Uterus (tissue), 3 donors: ENCODE measurements at regions not wholly inside any gene's neighbourhood (a gene's known extent, or its start where the extent isn't known, plus 50 kb on each side); places are given as distances from the start of the nearest gene placed in this dataset.
"Not testable (repeated sequence)": the region's sequence is repeated elsewhere in the genome, so short reads cannot be mapped to it uniquely, and the experiment has no call there.

Source experiments
- DNase-seq, 2 donors: peaks; one replicate each; pipeline ENCODE4 v3.0.0-alpha.2; 2019 to 2020
- H3K27ac ChIP-seq, 2 donors: fragments of 200-600 bp; sonication (generic); 1 replicate in 1 of 2; 2 replicates in 1 of 2; pipeline ENCODE4 v1.5.1; 2016 to 2018
- H3K27me3 ChIP-seq, 2 donors: fragments of 200-600 bp; sonication (generic); one replicate each; pipeline ENCODE4 v1.5.1; 2018 to 2019; ENCODE audit warnings: control low read depth in 1 of 2
- H3K36me3 ChIP-seq, 2 donors: fragments of 200-600 bp; sonication (generic); one replicate each; pipeline ENCODE4 v1.5.1; 2019; ENCODE audit warnings: control low read depth in 1 of 2
- H3K4me1 ChIP-seq, 2 donors: fragments of 200-600 bp; sonication (generic); one replicate each; pipeline ENCODE4 v1.5.1; 2018 to 2019; ENCODE audit warnings: control low read depth in 1 of 2
- H3K4me3 ChIP-seq, 2 donors: fragments of 200-600 bp; sonication (generic); 1 replicate in 1 of 2; 2 replicates in 1 of 2; pipeline ENCODE4 v1.5.1; 2018 to 2019; ENCODE audit warnings: mild to moderate bottlenecking in 1 of 2
- H3K9me3 ChIP-seq, 2 donors: fragments of 200-600 bp; sonication (generic); one replicate each; pipeline ENCODE4 v1.5.1; 2019; ENCODE audit warnings: control low read depth in 1 of 2
- POLR2A ChIP-seq, 2 donors: fragments of 450-650 bp; IDR thresholded peaks; one replicate each; pipeline ENCODE4 v1.6.1; 2016; ENCODE audit warnings: antibody characterized with exemption in 2 of 2, mild to moderate bottlenecking in 1 of 2, moderate library complexity in 1 of 2
- intact Hi-C: fragments of 100-400 bp; cut with DNase I; formaldehyde crosslinking; loops from one replicate; pipeline ENCODE4 v1.15.1; 2023; ENCODE audit warnings: low total_unique reads
- TF ChIP-seq, protein P1 (sequence below), 4 experiments: fragments of 200-600 bp in 2 of 4; fragments of 450-650 bp in 2 of 4; sonication (generic) in 2 of 4; IDR thresholded peaks; one replicate each; pipeline ENCODE4 v1.5.1; 2016 to 2019; ENCODE audit warnings: antibody characterized with exemption in 4 of 4, mild to moderate bottlenecking in 2 of 4, moderate library complexity in 1 of 4
- donor health status: DM: yes; HTN: yes; CAD: no.

DNA sequence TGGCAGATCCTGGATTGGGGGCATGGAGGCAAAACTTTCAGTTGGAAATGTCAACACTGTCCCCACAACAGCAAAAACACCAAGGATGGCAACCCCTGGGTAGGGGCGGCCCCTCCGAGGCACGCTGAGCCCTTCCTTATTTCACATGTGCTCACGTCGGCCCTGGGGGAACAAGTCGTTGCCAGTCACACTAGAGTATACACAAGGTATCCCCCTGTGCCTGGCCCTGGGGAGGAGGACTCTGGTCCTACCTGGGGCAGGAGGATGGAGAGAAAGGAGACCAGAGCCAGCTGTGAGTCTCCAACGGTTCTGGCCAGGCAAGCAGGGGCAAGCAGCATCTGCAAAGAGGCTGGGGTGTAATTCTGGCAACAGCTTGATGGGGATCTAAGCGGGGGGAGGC lies 126.9 kb upstream of the FOXD4L5 start:
- no peaks in the 10 kb centered on the region for H3K4me1 ChIP-seq

DNA sequence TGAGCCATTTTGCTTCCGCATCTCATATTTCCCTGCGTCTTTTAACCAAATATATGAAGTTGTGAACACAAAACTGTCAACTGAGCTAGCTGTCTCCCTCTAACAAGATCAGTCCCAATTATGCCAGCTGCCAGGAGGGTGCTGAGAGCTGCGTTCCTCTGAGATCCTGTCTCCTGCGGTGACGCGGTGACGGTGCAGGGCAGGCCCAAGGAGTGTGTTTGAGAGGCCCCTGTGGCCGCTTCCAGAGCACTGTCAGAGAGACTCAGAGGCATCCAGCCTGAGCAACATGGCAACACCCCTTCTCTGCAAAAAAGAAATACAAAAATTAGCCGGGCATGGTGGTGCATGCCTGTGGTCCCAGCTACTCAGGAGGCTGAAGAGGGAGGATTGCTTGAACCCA lies 126.3 kb upstream of the FOXD4L5 start:
- no peak for DNase-seq
- no peaks in the 10 kb centered on the region for H3K9me3 ChIP-seq

More for the DNA sequence above, 126.9 kb upstream of the FOXD4L5 start:
- H3K9me3 ChIP-seq = no peaks in the 10 kb centered on the region
- H3K4me3 ChIP-seq = no peak overlapping the region
- DNase-seq = no peak
- no peaks in the 10 kb centered on the region for H3K36me3 ChIP-seq
- H3K27ac ChIP-seq = no peak overlapping the region
- H3K27me3 ChIP-seq = no peaks in the 10 kb centered on the region
- intact Hi-C loops = no loop called here
- TF ChIP-seq, protein P1, sequence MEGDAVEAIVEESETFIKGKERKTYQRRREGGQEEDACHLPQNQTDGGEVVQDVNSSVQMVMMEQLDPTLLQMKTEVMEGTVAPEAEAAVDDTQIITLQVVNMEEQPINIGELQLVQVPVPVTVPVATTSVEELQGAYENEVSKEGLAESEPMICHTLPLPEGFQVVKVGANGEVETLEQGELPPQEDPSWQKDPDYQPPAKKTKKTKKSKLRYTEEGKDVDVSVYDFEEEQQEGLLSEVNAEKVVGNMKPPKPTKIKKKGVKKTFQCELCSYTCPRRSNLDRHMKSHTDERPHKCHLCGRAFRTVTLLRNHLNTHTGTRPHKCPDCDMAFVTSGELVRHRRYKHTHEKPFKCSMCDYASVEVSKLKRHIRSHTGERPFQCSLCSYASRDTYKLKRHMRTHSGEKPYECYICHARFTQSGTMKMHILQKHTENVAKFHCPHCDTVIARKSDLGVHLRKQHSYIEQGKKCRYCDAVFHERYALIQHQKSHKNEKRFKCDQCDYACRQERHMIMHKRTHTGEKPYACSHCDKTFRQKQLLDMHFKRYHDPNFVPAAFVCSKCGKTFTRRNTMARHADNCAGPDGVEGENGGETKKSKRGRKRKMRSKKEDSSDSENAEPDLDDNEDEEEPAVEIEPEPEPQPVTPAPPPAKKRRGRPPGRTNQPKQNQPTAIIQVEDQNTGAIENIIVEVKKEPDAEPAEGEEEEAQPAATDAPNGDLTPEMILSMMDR (IDR thresholded peaks at IDR 0.05) = no peak

DNA sequence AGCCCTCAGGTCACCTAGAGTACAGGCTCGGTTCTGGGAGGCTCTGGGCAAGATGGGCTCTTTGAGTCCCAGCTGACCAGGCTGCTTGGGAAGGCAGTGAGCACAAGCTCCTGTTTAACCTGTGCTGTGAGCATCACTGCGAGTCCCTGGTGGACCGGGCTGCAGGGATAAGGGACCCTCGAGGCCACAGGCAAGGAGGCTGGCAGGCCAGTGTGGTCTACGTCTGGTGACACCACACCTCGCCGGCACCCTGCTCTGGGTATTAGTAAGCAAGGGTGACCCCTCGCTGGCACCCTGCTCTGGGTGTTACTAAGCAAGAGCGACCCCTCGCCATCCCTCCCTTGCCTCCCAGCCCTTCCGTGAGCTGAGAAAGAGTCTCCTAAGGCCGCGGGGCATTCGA lies 125.9 kb upstream of the FOXD4L5 start:
- no peak for TF ChIP-seq POLR2A (IDR thresholded peaks at IDR 0.05)
- TF ChIP-seq, protein P1 (IDR thresholded peaks at IDR 0.05) = no peak
- H3K4me3 ChIP-seq = no peak overlapping the region
- no peaks in the 10 kb centered on the region for H3K27me3 ChIP-seq
- H3K36me3 ChIP-seq = no peaks in the 10 kb centered on the region
- H3K27ac ChIP-seq = no peak overlapping the region
- no peaks in the 10 kb centered on the region for H3K9me3 ChIP-seq
- H3K4me1 ChIP-seq = no peaks in the 10 kb centered on the region
- intact Hi-C loops = no loop called here
- DNase-seq = no peak

More for the DNA sequence above, 126.3 kb upstream of the FOXD4L5 start:
- TF ChIP-seq POLR2A (IDR thresholded peaks at IDR 0.05) = no peak
- TF ChIP-seq, protein P1 (IDR thresholded peaks at IDR 0.05) = no peak
- H3K36me3 ChIP-seq = no peaks in the 10 kb centered on the region
- intact Hi-C loops = no loop called here
- H3K27me3 ChIP-seq = no peaks in the 10 kb centered on the region
- H3K27ac ChIP-seq = no peak overlapping the region
- H3K4me3 ChIP-seq = no peak overlapping the region
- no peaks in the 10 kb centered on the region for H3K4me1 ChIP-seq

DNA sequence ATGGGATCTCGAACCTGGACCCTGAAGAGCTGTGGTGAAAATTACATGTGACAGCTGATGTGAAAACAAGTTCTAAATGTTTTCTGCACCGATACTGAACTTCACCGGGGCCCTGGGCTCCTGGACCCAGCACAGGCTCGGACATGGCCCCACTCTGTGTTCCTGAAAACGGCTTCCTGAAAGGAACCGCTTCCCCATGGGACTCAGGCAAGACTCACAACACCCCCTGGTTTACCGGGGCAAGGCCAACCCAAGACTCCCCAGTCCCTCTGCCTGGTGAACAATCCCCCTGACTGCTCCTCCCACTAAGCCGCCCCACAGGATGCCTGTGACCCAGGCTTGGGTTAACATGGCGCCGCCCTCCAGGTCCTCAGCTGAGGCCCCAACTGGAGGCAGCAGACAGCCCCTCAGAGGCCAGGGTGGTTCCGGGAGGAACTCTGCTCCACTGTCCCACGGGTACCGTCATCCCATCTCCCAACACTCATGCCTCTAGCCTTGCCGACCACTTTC lies 124.5 kb upstream of the FOXD4L5 start:
- Histone ChIP-seq H3K36me3 (no peaks in the 10 kb centered on the region), H3K4me1 (no peaks in the 10 kb centered on the region), H3K27ac (no peak overlapping the region), H3K9me3 (no peaks in the 10 kb centered on the region), H3K4me3 (no peak overlapping the region), H3K27me3 (no peaks in the 10 kb centered on the region)
- TF ChIP-seq, protein P1 (IDR thresholded peaks at IDR 0.05) = no peak
- TF ChIP-seq POLR2A (IDR thresholded peaks at IDR 0.05) = no peak
- intact Hi-C loops = no loop called here
- no peak for DNase-seq

DNA sequence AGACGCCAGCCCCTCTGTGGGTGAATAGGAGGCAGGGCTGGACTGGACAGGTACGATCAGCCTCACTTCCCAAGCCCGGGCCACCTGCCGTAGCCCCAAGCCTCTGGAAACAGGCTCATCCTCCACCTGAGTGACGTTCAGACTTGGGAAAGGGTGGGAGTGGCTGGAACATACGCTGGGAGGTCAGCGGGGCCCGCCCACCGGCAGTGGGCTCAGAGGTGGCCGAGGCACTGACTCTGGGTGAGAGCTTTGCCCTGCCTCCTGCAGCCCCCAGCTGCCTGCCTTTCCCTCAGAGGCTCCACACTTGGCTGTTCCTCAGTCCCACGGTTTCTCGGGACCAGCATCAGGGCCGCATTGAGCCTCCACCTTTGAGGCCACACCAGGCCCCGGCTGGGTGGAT lies 123.8 kb upstream of the FOXD4L5 start:
- H3K4me3 ChIP-seq, H3K27ac ChIP-seq, DNase-seq, H3K36me3 ChIP-seq, intact Hi-C loops, H3K4me1 ChIP-seq, H3K27me3 ChIP-seq, H3K9me3 ChIP-seq: not testable (repeated sequence)

DNA sequence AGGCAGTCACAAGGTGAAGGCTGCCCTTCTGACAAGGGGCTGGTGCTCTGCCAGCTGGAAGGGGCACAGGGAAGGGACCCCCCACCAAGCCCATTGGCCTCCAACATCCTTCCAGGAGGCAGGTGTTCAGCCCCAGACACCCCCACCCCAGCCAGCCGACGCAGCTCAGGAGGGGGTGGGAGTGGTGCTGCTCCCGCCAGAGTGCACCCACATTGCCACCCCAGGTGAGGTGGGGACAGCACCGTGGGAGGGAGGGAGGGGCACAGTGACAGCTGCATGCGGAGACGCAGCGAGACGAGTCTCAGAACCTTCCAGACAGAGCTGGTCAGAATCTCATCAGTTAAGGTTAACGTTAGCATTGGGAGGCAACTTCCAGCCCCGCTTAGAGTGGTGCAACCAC lies 121.6 kb upstream of the FOXD4L5 start:
- not testable (repeated sequence) for H3K9me3 ChIP-seq

DNA sequence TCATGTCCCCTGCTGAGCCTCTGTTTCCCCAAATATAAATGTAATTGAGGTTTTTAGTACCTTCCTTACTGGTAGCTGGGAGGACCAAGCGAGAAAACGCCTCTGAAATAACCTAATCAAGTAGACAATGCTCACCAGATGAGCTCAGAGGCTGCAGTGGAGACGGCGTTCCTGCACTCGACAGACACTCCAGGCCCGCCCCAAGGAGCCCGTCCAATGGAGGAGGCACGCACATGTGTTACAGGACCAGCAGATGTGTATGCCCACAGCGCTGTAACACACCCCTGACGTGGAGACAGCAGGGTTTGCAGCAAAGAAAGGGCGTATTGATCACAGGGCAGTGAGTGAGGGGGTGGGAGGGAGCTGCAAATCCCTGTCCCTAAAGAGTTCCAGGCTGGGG lies 120.8 kb upstream of the FOXD4L5 start:
- H3K4me1 ChIP-seq, H3K9me3 ChIP-seq, H3K36me3 ChIP-seq, H3K27me3 ChIP-seq, intact Hi-C loops, H3K4me3 ChIP-seq, H3K27ac ChIP-seq, DNase-seq: not testable (repeated sequence)

More for the DNA sequence above, 121.6 kb upstream of the FOXD4L5 start:
- H3K27me3 ChIP-seq, intact Hi-C loops, H3K4me3 ChIP-seq, H3K27ac ChIP-seq, H3K36me3 ChIP-seq, H3K4me1 ChIP-seq, DNase-seq: not testable (repeated sequence)
